ENCODE measurements at regions not wholly inside any gene's neighbourhood (a gene's known extent, or its start where the extent isn't known, plus 50 kb on each side); places are given as distances from the start of the nearest gene placed in this dataset.
A peak's percentile ranks its signal among the peaks of the same experiment; 100 is the strongest.

GRCh38 chr15:77727635-77728304, 95.1 kb upstream of the LINGO1 start:
- peak in 1 of 2 experiments; percentile 27 for DNase-seq

GRCh38 chr15:77724715-77725114, 92.0 kb upstream of the LINGO1 start:
- no peak for DNase-seq

- no peak for DNase-seq
Observed at GRCh38 chr15:77723756-77724155, 91.0 kb upstream of the LINGO1 start.

- DNase-seq, result no peak
Observed at GRCh38 chr15:77722759-77723460, 90.2 kb upstream of the LINGO1 start.

- no peak for DNase-seq
Observed at GRCh38 chr15:77721963-77722362, 89.3 kb upstream of the LINGO1 start.

GRCh38 chr15:77720655-77721054, 87.9 kb upstream of the LINGO1 start:
- DNase-seq, result peak; percentile 33 to 92

GRCh38 chr15:77720173-77720572, 87.5 kb upstream of the LINGO1 start:
- no peak for DNase-seq

- DNase-seq, result peak in 1 of 2 experiments; percentile 17
Observed at GRCh38 chr15:77719450-77719849, 86.7 kb upstream of the LINGO1 start.

GRCh38 chr15:77717333-77717990, 84.8 kb upstream of the LINGO1 start:
- DNase-seq, result peak in 1 of 2 experiments; percentile 47

GRCh38 chr15:77716632-77717332, 84.1 kb upstream of the LINGO1 start:
- DNase-seq, result peak in 1 of 2 experiments; percentile 47

- DNase-seq, result no peak
Observed at GRCh38 chr15:77715860-77716259, 83.1 kb upstream of the LINGO1 start.

- no peak for DNase-seq
Observed at GRCh38 chr15:77715051-77715450, 82.3 kb upstream of the LINGO1 start.

- DNase-seq, result no peak
Observed at GRCh38 chr15:77714555-77714954, 81.8 kb upstream of the LINGO1 start.

GRCh38 chr15:77714023-77714422, 81.3 kb upstream of the LINGO1 start:
- no peak for DNase-seq

- DNase-seq, result no peak
Observed at GRCh38 chr15:77713281-77713680, 80.6 kb upstream of the LINGO1 start.

GRCh38 chr15:77712438-77712837, 79.7 kb upstream of the LINGO1 start:
- DNase-seq, result no peak

- DNase-seq, result no peak
Observed at GRCh38 chr15:77710637-77711036, 77.9 kb upstream of the LINGO1 start.

- no peak for DNase-seq
Observed at GRCh38 chr15:77710206-77710605, 77.5 kb upstream of the LINGO1 start.

GRCh38 chr15:77709135-77709886, 76.6 kb upstream of the LINGO1 start:
- no peak for DNase-seq

- no peak for DNase-seq
Observed at GRCh38 chr15:77706482-77707244, 74.0 kb upstream of the LINGO1 start.

GRCh38 chr15:77702211-77702957, 69.7 kb upstream of the LINGO1 start:
- no peak for DNase-seq

Measured in NCI-H524 (cell line).